Neural cell (in vitro differentiated cells): ENCODE measurements at regions not wholly inside any gene's neighbourhood (a gene's known extent, or its start where the extent isn't known, plus 50 kb on each side); places are given as distances from the start of the nearest gene placed in this dataset.

ENCODE experiments used
- CTCF ChIP-seq: fragments of 450-650 bp; IDR thresholded peaks from 2 replicates; pipeline ENCODE4 v1.5.1; 2014; ENCODE audit warnings: antibody characterized with exemption, mild to moderate bottlenecking, moderate library complexity; ENCODE audit not compliant: poor library complexity, severe bottlenecking
- EP300 ChIP-seq: fragments of 450-650 bp; conservative IDR thresholded peaks from 2 replicates; pipeline ENCODE4 v1.6.1; 2014; ENCODE audit warnings: antibody characterized with exemption, mild to moderate bottlenecking, moderate library complexity; ENCODE audit not compliant: poor library complexity, severe bottlenecking
- EZH2 ChIP-seq: fragments of 200-600, 300-800 bp; shearing (Covaris generic), sonication (generic); IDR thresholded peaks from 2 replicates; pipeline ENCODE4 v1.6.1; 2014; ENCODE audit warnings: antibody characterized with exemption, low read length, borderline replicate concordance, mild to moderate bottlenecking; ENCODE audit not compliant: insufficient read depth, poor library complexity, severe bottlenecking
- MXI1 ChIP-seq: fragments of 450-650 bp; conservative IDR thresholded peaks from 2 replicates; pipeline ENCODE4 v1.6.1; 2014; ENCODE audit warnings: antibody characterized with exemption, mild to moderate bottlenecking; ENCODE audit not compliant: poor library complexity, severe bottlenecking
- POLR2AphosphoS5 ChIP-seq: IDR thresholded peaks from 2 replicates; pipeline ENCODE4 v1.6.1; 2012
- RAD21 ChIP-seq: fragments of 450-650 bp; conservative IDR thresholded peaks from 2 replicates; pipeline ENCODE4 v1.6.1; 2014; ENCODE audit warnings: antibody characterized with exemption, mild to moderate bottlenecking, moderate library complexity
- REST ChIP-seq: IDR thresholded peaks from 2 replicates; pipeline ENCODE4 v1.6.1; 2012; ENCODE audit warnings: borderline replicate concordance
- TAF1 ChIP-seq: IDR thresholded peaks from 2 replicates; pipeline ENCODE4 v1.6.1; 2012; ENCODE audit warnings: low read depth

DNA sequence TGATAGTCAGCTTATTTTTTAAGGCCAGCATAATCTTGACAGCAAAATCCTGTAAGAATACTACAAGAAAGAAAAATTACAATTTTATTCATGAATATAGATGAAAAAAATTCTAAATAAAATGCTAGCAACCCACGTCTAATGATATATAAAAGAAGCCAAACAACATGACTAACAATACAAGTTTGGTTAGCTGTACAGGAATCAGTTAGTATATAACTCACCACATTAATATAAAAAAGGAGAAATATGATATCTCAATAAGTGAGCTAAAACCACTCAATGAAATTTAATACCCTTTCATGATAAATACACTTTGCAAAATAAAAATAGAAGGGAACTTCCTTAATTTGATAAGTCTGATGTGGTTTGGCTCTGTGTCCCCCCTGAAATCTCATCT is 139.7 kb upstream of the MAN2A1 start:
- TF ChIP-seq CTCF (no peak), REST (no peak), EZH2 (no peak), TAF1 (no peak), POLR2AphosphoS5 (no peak), EP300 (no peak), RAD21 (no peak), MXI1 (no peak)
